ENCODE measurements at regions not wholly inside any gene's neighbourhood (a gene's known extent, or its start where the extent isn't known, plus 50 kb on each side); places are given as distances from the start of the nearest gene placed in this dataset.

- TF ChIP-seq, protein P1, sequence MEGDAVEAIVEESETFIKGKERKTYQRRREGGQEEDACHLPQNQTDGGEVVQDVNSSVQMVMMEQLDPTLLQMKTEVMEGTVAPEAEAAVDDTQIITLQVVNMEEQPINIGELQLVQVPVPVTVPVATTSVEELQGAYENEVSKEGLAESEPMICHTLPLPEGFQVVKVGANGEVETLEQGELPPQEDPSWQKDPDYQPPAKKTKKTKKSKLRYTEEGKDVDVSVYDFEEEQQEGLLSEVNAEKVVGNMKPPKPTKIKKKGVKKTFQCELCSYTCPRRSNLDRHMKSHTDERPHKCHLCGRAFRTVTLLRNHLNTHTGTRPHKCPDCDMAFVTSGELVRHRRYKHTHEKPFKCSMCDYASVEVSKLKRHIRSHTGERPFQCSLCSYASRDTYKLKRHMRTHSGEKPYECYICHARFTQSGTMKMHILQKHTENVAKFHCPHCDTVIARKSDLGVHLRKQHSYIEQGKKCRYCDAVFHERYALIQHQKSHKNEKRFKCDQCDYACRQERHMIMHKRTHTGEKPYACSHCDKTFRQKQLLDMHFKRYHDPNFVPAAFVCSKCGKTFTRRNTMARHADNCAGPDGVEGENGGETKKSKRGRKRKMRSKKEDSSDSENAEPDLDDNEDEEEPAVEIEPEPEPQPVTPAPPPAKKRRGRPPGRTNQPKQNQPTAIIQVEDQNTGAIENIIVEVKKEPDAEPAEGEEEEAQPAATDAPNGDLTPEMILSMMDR (conservative IDR thresholded peaks at IDR 0.05 in 1 of 2, IDR thresholded peaks at IDR 0.05 in 1 of 2; ENCODE audit: extremely low read depth in 1 of 2, insufficient read depth in 1 of 2, low read depth in 1 of 2, low read length in 2 of 2) = no peak
- no peak for TF ChIP-seq EZH2 (IDR thresholded peaks at IDR 0.05; ENCODE audit: borderline replicate concordance, low read length)
Measured at GRCh38 chr4:170671171-170671570, 581.4 kb upstream of the AADAT start.

All from mammary epithelial cell (primary cell).